ENCODE measurements at regions not wholly inside any gene's neighbourhood (a gene's known extent, or its start where the extent isn't known, plus 50 kb on each side); places are given as distances from the start of the nearest gene placed in this dataset.
A peak's percentile ranks its signal among the peaks of the same experiment; 100 is the strongest.

DNA sequence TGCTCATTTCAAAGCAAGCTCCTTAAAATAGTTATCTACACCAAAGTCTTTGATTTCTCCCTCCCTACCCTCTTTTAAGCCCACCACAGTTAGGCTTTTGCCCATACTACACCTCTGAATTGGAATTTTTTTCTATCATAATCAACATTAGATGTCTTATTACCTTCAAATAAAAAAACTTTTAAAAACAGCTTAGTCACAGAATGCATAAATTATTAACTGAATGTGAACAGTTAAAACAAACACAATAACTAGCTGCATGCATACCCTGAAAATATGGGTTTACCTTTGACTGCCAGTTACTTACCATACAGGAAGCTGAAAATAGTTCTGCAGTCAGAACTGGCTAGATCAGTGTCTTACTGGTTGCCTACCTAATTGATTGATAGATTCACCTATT, 210.9 kb downstream of the TGFB2 start (continued):
- no peak for TF ChIP-seq PHF8 (IDR thresholded peaks at IDR 0.05; ENCODE audit: borderline replicate concordance, low read depth)
- TF ChIP-seq HOXB13 (CRISPR knock-in tag; IDR thresholded peaks at IDR 0.05; ENCODE audit: low read depth) = no peak
- no peak for TF ChIP-seq BHLHE40 (IDR thresholded peaks at IDR 0.05; ENCODE audit: low read depth, low read length)
- TF ChIP-seq SMC3 (IDR thresholded peaks at IDR 0.05) = peak; percentile 27; the same call in 1 of the 3 replicates
- TF ChIP-seq NPAS2 (CRISPR knock-in tag; IDR thresholded peaks at IDR 0.05; ENCODE audit: borderline replicate concordance) = no peak
- no peak for TF ChIP-seq HOXA7 (CRISPR knock-in tag; IDR thresholded peaks at IDR 0.05)
- no peak for TF ChIP-seq KDM1A (IDR thresholded peaks at IDR 0.05; ENCODE audit: low read depth)
- no peak for TF ChIP-seq CTCF (IDR thresholded peaks at IDR 0.05)
- TF ChIP-seq CBX2 (IDR thresholded peaks at IDR 0.05; ENCODE audit: borderline replicate concordance, low read depth) = no peak
- no peak for TF ChIP-seq RNF2 (IDR thresholded peaks at IDR 0.05; ENCODE audit: borderline replicate concordance, low read depth)
- no peak for TF ChIP-seq ATOH8 (CRISPR knock-in tag; IDR thresholded peaks at IDR 0.05; ENCODE audit: low read depth)
- no peak for TF ChIP-seq FOXS1 (CRISPR knock-in tag; IDR thresholded peaks at IDR 0.05)
- no peak for TF ChIP-seq RARB (CRISPR knock-in tag; IDR thresholded peaks at IDR 0.05)
- TF ChIP-seq TP53 (CRISPR knock-in tag; IDR thresholded peaks at IDR 0.05) = no peak
- no peak for TF ChIP-seq POLR2AphosphoS2 (conservative IDR thresholded peaks at IDR 0.05; ENCODE audit: low read length)
- no peak for TF ChIP-seq EHMT2 (IDR thresholded peaks at IDR 0.05; ENCODE audit: low read depth)
- TF ChIP-seq, protein P1, sequence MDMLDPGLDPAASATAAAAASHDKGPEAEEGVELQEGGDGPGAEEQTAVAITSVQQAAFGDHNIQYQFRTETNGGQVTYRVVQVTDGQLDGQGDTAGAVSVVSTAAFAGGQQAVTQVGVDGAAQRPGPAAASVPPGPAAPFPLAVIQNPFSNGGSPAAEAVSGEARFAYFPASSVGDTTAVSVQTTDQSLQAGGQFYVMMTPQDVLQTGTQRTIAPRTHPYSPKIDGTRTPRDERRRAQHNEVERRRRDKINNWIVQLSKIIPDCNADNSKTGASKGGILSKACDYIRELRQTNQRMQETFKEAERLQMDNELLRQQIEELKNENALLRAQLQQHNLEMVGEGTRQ (IDR thresholded peaks at IDR 0.05) = no peak
- TF ChIP-seq ZFP36 (IDR thresholded peaks at IDR 0.05; ENCODE audit: borderline replicate concordance, partially characterized antibody) = no peak
- no peak for TF ChIP-seq NR3C1 (IDR thresholded peaks at IDR 0.05)
- TF ChIP-seq, protein P2, sequence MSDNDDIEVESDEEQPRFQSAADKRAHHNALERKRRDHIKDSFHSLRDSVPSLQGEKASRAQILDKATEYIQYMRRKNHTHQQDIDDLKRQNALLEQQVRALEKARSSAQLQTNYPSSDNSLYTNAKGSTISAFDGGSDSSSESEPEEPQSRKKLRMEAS (IDR thresholded peaks at IDR 0.05) = 0 out of 2 replicates have a peak, but pooled peaks have one; percentile 16
- TF ChIP-seq RCOR1 (IDR thresholded peaks at IDR 0.05; ENCODE audit: low read depth, low read length) = no peak
- TF ChIP-seq, protein P3, sequence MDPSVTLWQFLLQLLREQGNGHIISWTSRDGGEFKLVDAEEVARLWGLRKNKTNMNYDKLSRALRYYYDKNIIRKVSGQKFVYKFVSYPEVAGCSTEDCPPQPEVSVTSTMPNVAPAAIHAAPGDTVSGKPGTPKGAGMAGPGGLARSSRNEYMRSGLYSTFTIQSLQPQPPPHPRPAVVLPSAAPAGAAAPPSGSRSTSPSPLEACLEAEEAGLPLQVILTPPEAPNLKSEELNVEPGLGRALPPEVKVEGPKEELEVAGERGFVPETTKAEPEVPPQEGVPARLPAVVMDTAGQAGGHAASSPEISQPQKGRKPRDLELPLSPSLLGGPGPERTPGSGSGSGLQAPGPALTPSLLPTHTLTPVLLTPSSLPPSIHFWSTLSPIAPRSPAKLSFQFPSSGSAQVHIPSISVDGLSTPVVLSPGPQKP (IDR thresholded peaks at IDR 0.05; ENCODE audit: low read depth, low read length) = no peak
- no peak for TF ChIP-seq JUNB (IDR thresholded peaks at IDR 0.05)

DNA sequence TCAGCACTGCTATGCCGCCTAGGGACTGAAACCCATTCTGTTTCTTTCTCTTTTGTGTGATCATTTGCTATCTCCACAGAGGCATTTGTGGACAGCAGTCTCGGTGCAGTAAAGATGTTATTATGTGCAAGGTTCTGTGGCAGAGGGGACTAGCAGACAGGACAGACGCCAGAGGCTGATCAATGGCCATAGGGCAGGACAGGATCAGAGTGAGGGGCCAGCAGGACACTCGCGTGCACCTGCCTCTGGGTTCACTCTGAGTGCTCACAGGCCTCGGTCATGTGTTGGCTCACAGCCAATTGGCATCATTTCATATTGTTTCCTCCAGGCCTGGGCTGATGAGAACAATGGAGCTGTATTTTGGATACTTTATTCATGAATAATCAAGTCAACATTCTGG, 212.6 kb downstream of the TGFB2 start:
- FAIRE-seq (peak; percentile 23), DNase-seq (ENCODE audit: low read depth in 1 of 2, low spot score in 1 of 2) (peak in 1 of 2 experiments; percentile 64), ATAC-seq (peak; percentile 54 to 70; a peak in 5 of 6 replicates)
- peaks cover 32% of the 10 kb centered on the region for H3K4me1 ChIP-seq
- TF ChIP-seq, protein P2 (IDR thresholded peaks at IDR 0.05) = peak; percentile 51; the same call in 1 of the 2 replicates
- no peak for TF ChIP-seq POLR2A (IDR thresholded peaks at IDR 0.05; ENCODE audit: low read length)
- H3K9me3 ChIP-seq = peaks cover 10% of the 10 kb centered on the region; the same call in 1 of the 3 replicates
- H3K4me3 ChIP-seq = no peak overlapping the region
- H3K27ac ChIP-seq = peak overlapping the region; percentile 81 to 87
- H3K4me2 ChIP-seq = peak overlapping the region; percentile 64
- POLR2A ChIA-PET = no interaction called here
- WGBS (ENCODE audit: missing lambda C conversion rate) = 49% methylated on average over 6 of the region's 6 CpGs
- CTCF ChIA-PET = no interaction called here
